Endothelial cell of umbilical vein (primary cell): ENCODE measurements at regions not wholly inside any gene's neighbourhood (a gene's known extent, or its start where the extent isn't known, plus 50 kb on each side); places are given as distances from the start of the nearest gene placed in this dataset.

ENCODE experiments used
- BruUV-seq: library from RNA; stranded (reverse); fragments of 400-500 nt; replicated peaks from 2 replicates; lab custom pipeline; 2021; lab: Mats Ljungman, UMichigan
- CTCF ChIA-PET: fragments of 300-600, 350-600 bp; sonication (Branson Sonifier 250); formaldehyde crosslinking; loops from one replicate; lab custom pipeline; 2021; ENCODE audit warnings: antibody characterized with exemption, inconsistent platforms; lab: Charles Lee
- POLR2A ChIA-PET: fragments of 300-600, 350-600 bp; sonication (Branson Sonifier 250); formaldehyde crosslinking; loops from one replicate; lab custom pipeline; 2021; ENCODE audit warnings: antibody characterized with exemption, inconsistent platforms; lab: Charles Lee
- DNase-seq: peaks from one replicate; pipeline ENCODE4 v3.0.0-alpha.2; 2011; ENCODE audit warnings: low read depth, low spot score
- FAIRE-seq: peaks from 2 replicates; lab custom pipeline; 2011; peaks lifted over from hg19 to GRCh38; lab: Jason Lieb, UNC
- H2AFZ ChIP-seq: 2 replicates; pipeline ENCODE4 v1.6.0; 2012; ENCODE audit warnings: low read depth, low read length, control low read depth, inconsistent platforms
- H3K27ac ChIP-seq: 2 replicates; pipeline ENCODE4 v1.5.1; 2011; ENCODE audit warnings: low read depth, mild to moderate bottlenecking, control low read depth, low read length, moderate library complexity; ENCODE audit not compliant: insufficient read depth
- H3K27me3 ChIP-seq, 2 experiments: 2 replicates each; pipeline versions ENCODE4 v1.6.0 to v1.6.1; 2011; ENCODE audit warnings: low read length in 2 of 2, mixed read lengths in 1 of 2; ENCODE audit not compliant: control insufficient read depth in 2 of 2, insufficient read depth in 2 of 2
- H3K36me3 ChIP-seq, 2 experiments: 2 replicates in 1 of 2; 3 replicates in 1 of 2; pipeline ENCODE4 v1.5.1; 2011; ENCODE audit warnings: low read length in 2 of 2, mild to moderate bottlenecking in 1 of 2, moderate library complexity in 1 of 2; ENCODE audit not compliant: control insufficient read depth in 2 of 2, insufficient read depth in 2 of 2; ENCODE audit errors: extremely low read depth in 1 of 2
- H3K4me1 ChIP-seq: 3 replicates; pipeline ENCODE4 v1.5.1; 2011; ENCODE audit warnings: mild to moderate bottlenecking, low read length; ENCODE audit not compliant: control insufficient read depth, insufficient read depth; ENCODE audit errors: extremely low read depth
- H3K4me2 ChIP-seq: 2 replicates; pipeline ENCODE4 v1.6.1; 2011; ENCODE audit warnings: low read length, control low read depth, mixed read lengths; ENCODE audit not compliant: insufficient read depth
- H3K4me3 ChIP-seq, 3 experiments: fragments of 200-600 bp in 1 of 3; sonication (generic), shearing (Covaris generic) in 1 of 3; replicated peaks in 1 of 3; 2 replicates each; pipeline ENCODE4 v1.5.1; 2011 to 2016; ENCODE audit warnings: control low read depth in 3 of 3, low read length in 3 of 3, mild to moderate bottlenecking in 2 of 3, inconsistent platforms in 1 of 3, low read depth in 1 of 3, moderate library complexity in 1 of 3; ENCODE audit not compliant: insufficient read depth in 1 of 3
- H3K79me2 ChIP-seq: 2 replicates; pipeline ENCODE4 v1.6.0; 2012; ENCODE audit warnings: low read length, inconsistent platforms; ENCODE audit not compliant: control insufficient read depth, insufficient read depth
- H3K9ac ChIP-seq: replicated peaks from 2 replicates; pipeline ENCODE3; 2011; ENCODE audit warnings: low read length, control low read depth; ENCODE audit not compliant: insufficient read depth; ENCODE audit errors: extremely low read depth
- H3K9me1 ChIP-seq: replicated peaks from 3 replicates; pipeline ENCODE4 v1.6.0; 2011; ENCODE audit warnings: mild to moderate bottlenecking, low read length; ENCODE audit not compliant: control insufficient read depth, insufficient read depth; ENCODE audit errors: extremely low read depth
- H3K9me3 ChIP-seq: replicated peaks from 2 replicates; pipeline ENCODE4 v1.5.1; 2012; ENCODE audit warnings: low read length, inconsistent platforms; ENCODE audit not compliant: control insufficient read depth, insufficient read depth
- H4K20me1 ChIP-seq: replicated peaks from 2 replicates; pipeline ENCODE3; 2011; ENCODE audit warnings: mild to moderate bottlenecking, low read length; ENCODE audit not compliant: control insufficient read depth, insufficient read depth; ENCODE audit errors: extremely low read depth
- EZH2 ChIP-seq: IDR thresholded peaks from 2 replicates; pipeline ENCODE4 v1.6.1; 2012; ENCODE audit warnings: borderline replicate concordance, low read depth, mild to moderate bottlenecking, moderate library complexity, low read length, inconsistent platforms; ENCODE audit not compliant: severe bottlenecking
- FOS ChIP-seq: IDR thresholded peaks from 2 replicates; pipeline ENCODE4 v1.6.1; 2011; ENCODE audit warnings: mild to moderate bottlenecking, low read length, moderate library complexity, borderline replicate concordance; ENCODE audit not compliant: insufficient read depth
- GATA2 ChIP-seq: IDR thresholded peaks from 2 replicates; pipeline ENCODE4 v1.7.0; 2011; ENCODE audit warnings: low read depth, mild to moderate bottlenecking, moderate library complexity, mixed read lengths, low read length; ENCODE audit not compliant: insufficient read length, insufficient read depth
- JUN ChIP-seq: IDR thresholded peaks from 2 replicates; pipeline ENCODE4 v1.6.1; 2011; ENCODE audit warnings: borderline replicate concordance, low read depth; ENCODE audit not compliant: insufficient read length, insufficient read depth
- MYC ChIP-seq: IDR thresholded peaks from one replicate; pipeline ENCODE4 v1.6.1; 2011; ENCODE audit warnings: mild to moderate bottlenecking, low read depth, low read length
- POLR2A ChIP-seq: IDR thresholded peaks from 2 replicates; pipeline ENCODE4 v1.6.1; 2012; ENCODE audit warnings: low read depth, mild to moderate bottlenecking, control low read depth, low read length
- POLR2AphosphoS5 ChIP-seq: IDR thresholded peaks from 2 replicates; pipeline ENCODE4 v1.6.1; 2012; ENCODE audit warnings: low read depth, mild to moderate bottlenecking, control low read depth, low read length, moderate library complexity; ENCODE audit not compliant: insufficient read depth
- dilution Hi-C: fragments of 300-500 bp; cut with MboI; formaldehyde crosslinking; loops from one replicate; pipeline ENCODE4 v1.15.0; 2019; ENCODE audit warnings: low sequenced_read_pairs; ENCODE audit not compliant: extremely low pct_ligation_motif_present
- intact Hi-C: fragments of 100-400 bp; cut with micrococcal nuclease; formaldehyde crosslinking; loops from one replicate; pipeline ENCODE4 v1.10.0; 2022
- TF ChIP-seq, protein P1 (sequence below): IDR thresholded peaks from 2 replicates; pipeline ENCODE4 v1.6.1; 2011; ENCODE audit not compliant: insufficient read depth, insufficient read length
- TF ChIP-seq, protein P2 (sequence below), 2 donors: IDR thresholded peaks; 1 replicate in 1 of 2; 2 replicates in 1 of 2; pipeline ENCODE4 v1.5.1; 2011; ENCODE audit warnings: low read length in 2 of 2, mild to moderate bottlenecking in 2 of 2, moderate library complexity in 2 of 2, control low read depth in 1 of 2, inconsistent platforms in 1 of 2, low read depth in 1 of 2; ENCODE audit not compliant: insufficient read depth in 1 of 2; ENCODE audit errors: extremely low read depth in 1 of 2

DNA sequence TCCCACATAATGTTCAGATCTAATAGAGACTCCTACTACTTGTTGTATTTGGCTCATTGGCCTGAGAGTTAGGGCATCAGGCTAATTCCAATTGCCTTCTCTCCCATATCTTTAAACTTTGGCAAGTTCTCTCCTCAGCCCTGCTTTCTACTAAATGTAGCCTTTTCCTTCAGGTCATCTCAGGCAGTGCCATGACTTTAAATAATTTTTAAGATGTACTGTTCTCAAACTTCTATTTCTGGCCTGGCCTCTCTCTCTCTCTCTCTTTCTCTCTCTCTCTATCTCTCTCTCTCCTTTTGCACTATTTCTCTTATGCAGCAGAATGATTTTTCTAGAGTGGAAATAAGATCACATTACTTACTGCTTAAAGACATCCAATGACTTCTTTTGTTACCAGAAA lies 114.5 kb upstream of the PAQR3 start:
- Histone ChIP-seq H3K36me3 (no peaks in the 10 kb centered on the region), H3K9me3 (no peaks in the 10 kb centered on the region), H3K27me3 (no peaks in the 10 kb centered on the region), H3K4me2 (no peak overlapping the region), H3K79me2 (no peaks in the 10 kb centered on the region), H3K4me3 (no peak overlapping the region), H3K9me1 (no peaks in the 10 kb centered on the region), H2AFZ (no peak overlapping the region), H3K27ac (no peak overlapping the region), H3K4me1 (no peaks in the 10 kb centered on the region), H4K20me1 (no peaks in the 10 kb centered on the region), H3K9ac (no peak overlapping the region)
- dilution Hi-C loops, result no loop called here
- ChIA-PET POLR2A (no interaction called here), CTCF (interaction anchor here (0.6 to 1.0 kb wide), 2 partner anchors 57 to 242 kb away, joined by 3 read pairs; no protein-coding TSS in a partner anchor)
- TF ChIP-seq FOS (no peak), POLR2A (no peak), EZH2 (no peak), JUN (no peak), GATA2 (no peak), MYC (no peak), POLR2AphosphoS5 (no peak)
- TF ChIP-seq, protein P1, sequence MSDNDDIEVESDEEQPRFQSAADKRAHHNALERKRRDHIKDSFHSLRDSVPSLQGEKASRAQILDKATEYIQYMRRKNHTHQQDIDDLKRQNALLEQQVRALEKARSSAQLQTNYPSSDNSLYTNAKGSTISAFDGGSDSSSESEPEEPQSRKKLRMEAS, result no peak
- TF ChIP-seq, protein P2, sequence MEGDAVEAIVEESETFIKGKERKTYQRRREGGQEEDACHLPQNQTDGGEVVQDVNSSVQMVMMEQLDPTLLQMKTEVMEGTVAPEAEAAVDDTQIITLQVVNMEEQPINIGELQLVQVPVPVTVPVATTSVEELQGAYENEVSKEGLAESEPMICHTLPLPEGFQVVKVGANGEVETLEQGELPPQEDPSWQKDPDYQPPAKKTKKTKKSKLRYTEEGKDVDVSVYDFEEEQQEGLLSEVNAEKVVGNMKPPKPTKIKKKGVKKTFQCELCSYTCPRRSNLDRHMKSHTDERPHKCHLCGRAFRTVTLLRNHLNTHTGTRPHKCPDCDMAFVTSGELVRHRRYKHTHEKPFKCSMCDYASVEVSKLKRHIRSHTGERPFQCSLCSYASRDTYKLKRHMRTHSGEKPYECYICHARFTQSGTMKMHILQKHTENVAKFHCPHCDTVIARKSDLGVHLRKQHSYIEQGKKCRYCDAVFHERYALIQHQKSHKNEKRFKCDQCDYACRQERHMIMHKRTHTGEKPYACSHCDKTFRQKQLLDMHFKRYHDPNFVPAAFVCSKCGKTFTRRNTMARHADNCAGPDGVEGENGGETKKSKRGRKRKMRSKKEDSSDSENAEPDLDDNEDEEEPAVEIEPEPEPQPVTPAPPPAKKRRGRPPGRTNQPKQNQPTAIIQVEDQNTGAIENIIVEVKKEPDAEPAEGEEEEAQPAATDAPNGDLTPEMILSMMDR (IDR thresholded peaks at IDR 0.05; ENCODE audit: extremely low read depth in 1 of 2, insufficient read depth in 1 of 2, low read depth in 1 of 2, low read length in 2 of 2), result no peak
- intact Hi-C loops, result loop anchor here (5.0 kb wide), 1 partner anchor 274 kb away; the partner anchor contains the start of gene NAA11
- BruUV-seq, result no TSS peak
- FAIRE-seq (no peak), DNase-seq (no peak)
